ENCODE measurements at regions not wholly inside any gene's neighbourhood (a gene's known extent, or its start where the extent isn't known, plus 50 kb on each side); places are given as distances from the start of the nearest gene placed in this dataset.

DNA sequence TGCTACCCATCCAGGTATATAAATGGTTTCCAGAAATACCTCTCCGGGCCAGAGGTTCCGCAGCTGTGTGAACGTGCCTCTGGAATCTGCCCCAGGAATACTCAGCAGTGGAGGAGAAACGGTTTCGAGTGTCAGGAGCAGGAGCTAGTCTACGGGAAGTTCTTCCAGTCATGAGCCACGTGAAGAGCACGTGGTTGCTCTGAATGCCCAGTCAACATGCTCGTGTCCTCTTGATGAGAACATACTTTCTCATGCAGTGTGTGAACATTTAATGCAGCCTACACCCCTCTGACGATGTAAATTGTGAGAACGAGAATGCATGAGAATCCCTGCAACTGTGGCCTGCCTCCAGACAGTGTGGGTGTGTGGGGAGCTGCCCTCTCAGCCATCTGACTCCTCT, 277.0 kb upstream of the SHH start:
- DNase-seq = no peak

DNA sequence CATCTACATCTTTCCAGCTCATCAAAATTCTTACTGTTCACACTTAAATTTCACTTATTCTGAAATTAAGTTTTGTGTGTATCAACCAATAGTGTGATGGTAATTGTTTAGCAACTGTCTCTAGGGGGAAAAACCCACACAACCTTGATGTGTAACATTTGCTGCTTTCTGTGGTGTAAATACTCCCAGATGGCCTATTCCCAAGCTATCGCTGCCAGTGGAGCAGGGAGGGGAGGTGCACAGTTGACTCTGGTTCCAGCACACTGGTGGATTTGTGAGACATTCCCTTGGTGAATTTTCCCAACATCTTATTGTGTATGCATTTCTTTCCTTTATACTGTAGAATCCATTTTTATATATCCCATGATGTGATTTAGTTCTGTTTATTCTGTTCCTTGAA, 275.9 kb upstream of the SHH start:
- no peak for DNase-seq

DNA sequence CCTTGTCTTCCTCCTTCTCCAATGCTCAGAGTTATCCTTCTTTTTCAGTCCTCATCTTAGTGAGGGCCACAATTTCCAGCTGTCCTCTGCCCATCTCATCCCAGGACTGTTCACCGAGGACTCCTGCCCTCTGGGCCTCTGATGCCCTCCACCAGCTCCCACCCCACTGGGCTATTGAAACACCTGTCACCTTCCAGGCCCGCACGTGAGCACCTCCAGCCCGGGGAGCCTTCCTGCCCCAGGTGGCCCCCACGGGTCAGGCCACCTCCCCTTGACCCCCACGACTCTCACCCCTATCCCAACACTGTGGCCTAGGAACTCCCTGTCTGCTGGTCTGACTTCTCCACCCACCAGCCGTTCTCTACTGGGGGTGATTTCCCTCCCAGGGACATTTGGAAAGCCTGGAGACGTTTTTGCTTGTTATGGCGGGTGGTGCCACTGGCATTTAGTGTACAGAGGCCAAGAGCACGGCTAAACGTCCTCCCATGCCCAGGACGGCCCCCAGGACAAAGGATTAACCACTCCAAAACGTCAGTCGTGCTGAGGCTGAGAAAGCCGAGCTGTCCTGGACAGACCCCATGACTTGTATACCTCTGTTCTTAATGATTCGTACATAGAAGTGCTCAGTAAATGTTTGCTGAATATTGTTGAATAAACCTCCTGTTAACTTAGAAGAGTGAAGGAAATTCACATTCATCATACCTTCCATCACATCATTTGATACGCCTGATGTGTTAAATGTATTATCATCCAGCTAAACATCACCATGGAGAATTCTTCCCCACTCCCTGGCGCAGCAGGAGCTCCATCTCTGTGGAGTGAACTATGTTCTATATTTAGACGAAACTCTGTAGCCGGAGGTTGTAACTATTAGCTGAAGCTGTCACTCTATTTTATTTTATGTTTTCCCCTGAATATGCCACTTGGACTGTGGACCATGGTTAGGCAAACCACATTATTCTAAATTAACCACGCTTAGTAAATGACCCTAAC, 270.1 kb upstream of the SHH start:
- DNase-seq = no peak

DNA sequence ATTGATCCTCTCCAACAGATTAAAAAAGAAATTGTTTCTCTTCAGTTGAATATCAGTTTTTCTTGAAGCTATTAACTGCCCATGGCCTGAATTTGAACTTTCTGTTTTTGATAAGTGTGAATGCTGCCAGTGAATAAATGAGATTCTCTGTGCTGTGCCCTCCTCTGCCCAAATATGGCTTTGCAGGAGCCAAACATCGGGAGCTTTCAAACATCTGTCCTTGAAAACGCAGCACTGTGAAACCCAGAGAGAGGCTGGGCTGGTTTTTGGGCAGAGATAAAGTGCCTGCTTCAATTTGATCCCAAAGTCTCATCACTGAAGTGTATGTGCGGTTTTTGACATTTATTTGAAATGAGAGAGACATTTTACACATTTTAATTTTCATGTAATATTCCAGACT, 268.3 kb upstream of the SHH start:
- no peak for DNase-seq

DNA sequence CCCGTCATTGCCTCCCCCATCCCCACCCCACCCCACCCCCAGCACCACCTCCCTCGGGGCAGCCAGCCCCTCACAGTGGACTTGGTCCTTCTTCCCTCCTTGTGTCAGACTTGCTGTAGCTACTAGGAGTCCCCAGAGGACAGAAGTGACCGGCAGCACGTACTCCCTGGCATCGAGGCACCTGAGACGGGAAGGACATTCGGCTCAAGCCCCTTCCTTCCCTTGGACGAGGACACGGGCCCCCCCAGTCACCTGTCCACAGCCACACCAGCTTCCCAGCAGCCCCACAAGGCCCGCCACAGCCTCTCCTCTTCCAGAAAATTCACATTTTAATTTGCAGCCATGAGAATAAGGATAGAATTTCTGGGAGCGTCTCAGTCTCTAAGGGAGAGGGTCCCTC, 267.8 kb upstream of the SHH start:
- no peak for DNase-seq

DNA sequence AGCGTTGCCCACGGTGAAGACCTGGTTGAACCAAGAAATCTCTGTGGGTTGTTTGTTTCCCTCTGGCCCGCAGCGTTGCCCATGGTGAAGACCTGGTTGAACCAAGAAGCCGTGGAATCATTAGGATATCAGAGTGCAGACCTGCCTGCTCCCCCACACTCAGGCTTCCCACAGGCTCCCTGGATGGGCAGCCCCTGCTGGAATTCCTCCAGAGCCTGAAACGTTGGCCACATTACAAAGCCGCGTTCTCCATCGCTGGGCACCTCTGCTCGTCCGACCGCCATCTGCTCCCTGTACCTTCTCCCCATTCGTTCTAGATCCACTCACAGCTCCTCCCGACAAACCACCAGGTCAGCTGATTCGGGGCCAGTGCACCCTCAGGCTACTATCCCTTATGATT, 266.9 kb upstream of the SHH start:
- no peak for DNase-seq

DNA sequence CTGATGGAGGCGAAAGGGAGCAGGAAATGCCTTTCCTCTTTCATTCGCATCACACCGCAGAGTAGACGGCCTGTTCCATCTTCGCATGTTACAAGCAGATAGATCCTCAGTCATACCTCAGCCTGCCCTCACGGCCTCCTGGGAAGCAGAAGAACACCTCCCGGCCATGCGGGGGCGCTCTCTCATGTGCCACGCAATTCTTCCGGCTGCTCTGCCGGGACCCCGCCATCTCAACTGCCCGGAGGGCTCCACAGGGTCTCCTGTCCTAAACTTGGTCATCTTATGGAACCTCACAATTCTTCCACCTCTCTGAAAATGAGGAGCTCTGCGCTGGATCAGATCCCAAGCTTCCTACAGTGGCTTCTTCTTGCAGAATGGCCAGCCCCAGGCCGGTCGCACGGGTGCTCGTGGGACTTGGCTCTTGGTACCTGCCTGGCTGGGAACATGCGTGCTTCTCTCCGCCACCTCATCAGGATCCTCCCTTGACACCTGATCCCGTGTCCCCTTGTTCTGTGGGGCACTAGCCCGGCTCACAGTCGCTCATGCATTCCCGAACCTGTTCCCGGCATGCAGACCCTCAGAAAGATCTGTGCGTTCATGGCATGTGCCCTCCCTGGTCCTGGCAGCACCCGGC, 262.8 kb upstream of the SHH start:
- no peak for DNase-seq

DNA sequence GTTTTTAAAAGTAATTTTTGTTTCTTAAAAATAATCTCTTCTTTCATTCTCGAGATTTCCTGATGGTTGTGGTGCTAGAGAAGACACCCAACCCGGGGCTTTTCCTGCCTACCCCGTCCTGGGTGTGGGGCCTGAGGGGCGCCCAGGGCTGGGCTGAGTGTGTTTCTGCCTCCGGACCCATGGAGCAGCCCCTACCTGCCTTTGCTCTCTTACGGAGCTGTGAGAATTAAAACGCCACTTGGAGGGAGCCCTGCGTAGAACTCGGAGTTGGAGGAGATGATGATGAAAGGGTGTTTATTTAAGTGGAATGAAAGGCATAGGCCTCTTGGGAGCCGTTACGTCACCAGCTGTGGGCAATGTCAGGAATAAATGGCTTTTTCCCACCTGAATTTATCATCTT, 261.8 kb upstream of the SHH start:
- no peak for DNase-seq

DNA sequence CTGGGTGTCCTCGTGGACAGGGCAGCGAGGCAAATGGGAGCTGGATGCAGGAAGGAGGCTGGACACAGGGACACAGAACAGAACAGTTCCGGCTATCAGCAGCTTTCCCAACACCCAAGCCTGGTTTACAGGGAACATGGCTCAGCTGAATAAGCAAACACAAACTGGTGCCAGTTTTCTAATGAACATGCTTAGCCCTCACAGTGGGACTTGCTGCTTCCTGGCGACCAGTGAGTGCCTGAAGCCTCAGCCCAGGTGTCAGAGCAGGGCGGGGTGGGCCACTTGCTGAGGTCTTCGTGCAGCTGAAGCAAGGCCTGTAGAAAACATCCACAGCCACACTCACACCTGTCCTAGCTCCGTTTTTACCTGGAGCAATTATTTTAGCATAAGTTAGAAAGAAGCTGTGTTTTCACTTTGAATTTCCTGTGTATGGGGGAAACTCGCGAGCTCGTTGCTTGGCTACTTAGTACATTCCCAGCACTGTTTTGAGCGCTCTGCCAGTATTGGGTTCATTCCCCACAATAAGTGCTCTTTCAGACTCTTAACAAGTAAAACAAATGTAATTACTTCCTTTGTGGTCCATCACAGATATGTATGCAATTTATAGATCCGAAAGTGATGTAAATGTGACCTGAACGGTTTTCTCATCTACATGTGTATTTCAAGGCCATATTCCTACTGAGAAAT, 261.2 kb upstream of the SHH start:
- DNase-seq = no peak

DNA sequence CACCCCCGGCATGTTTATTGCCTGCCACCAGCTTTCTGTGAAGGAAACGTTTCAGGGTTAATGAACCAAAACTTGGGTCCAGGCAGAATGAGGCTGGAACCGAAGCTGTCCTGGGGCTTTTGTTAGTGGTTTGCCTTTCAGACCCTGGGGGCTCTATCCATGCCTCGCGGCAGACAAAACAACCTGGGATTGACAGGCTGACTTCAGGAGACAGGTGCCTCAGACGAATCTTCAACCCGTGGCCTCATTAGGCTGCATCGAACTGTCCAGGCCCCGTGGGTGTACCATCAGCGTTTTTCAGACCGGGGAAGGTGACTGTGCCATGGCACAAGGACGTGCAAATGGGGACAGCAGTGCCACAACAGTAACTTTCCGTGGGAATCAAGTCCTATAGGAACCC, 259.3 kb upstream of the SHH start:
- DNase-seq = no peak

DNA sequence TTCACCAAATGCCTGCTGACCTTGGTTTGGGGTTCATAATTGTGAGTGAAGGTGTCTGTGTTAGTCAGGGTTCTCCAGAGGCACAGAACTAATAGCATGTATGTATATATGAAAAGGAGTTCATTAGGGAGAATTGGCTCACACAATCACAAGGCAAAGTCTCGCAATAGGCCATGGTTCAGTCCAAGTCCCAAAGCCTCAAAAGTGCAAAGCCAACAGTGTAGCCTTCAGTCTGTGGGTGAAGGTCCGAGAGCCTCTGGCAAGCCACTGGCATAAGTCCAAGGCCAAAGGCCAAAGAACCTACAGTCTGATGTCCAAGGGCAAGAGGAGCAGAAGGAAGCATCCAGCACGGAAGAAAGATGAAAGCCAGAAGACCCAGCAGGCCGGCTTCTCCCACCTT, 257.6 kb upstream of the SHH start:
- no peak for DNase-seq

DNA sequence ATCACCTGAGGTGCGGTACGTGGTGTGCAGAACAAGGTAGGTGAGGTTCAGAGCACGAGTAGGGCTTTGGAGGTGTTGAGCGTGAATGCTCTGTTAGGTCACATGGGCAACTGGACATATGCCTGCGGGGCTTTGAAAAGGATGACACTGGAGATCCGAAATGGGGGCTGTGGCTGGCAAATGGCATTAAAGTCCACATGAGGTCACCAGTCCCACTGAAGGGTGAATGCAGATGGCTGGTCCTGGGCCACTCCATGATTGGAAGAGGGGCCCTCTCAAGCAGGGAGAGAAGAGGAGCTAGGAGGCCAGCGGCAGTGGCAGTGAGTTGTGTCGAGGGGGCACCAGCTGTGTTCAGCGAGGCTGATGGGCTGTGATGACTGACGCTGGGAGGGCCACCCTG, 254.9 kb upstream of the SHH start:
- DNase-seq = no peak

DNA sequence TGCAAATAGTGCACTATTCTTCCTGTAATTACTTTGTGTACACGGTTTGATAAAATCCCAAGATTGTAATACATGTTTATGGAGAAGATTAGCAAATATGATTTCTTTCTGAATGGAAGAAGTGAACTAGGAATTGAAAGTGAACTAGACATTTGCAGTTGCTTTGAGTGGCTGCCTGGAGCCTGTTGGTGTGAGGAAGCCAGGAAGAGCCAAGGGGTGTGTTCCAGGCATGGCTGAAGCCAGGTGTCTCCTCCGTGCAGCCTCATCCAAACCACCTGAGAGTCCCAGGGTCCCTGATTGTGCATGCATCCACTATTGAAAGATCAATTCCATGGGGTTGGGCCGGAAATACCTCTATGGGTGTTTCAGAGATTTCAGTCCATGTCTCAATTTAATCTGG, 253.1 kb upstream of the SHH start:
- DNase-seq = no peak

DNA sequence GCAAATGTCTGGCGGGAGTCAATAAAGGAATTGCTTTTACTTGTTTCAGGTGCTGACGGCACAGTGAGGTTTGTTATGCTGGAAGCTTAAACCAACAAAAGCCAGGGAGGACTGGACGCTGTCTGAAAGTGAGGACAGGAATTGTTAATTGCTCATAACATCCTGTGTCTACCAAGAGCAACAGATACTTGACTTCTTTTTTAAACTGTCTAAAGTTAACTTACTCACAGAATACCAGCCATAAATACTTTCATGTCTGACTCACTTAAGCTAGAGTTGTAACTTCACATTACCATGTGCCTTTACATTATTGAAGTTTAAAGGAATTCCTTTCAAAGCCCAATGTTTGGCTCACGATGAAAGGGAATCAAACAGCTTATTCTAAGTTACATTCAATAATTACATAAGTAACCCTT, 252.7 kb upstream of the SHH start:
- no peak for DNase-seq

DNA sequence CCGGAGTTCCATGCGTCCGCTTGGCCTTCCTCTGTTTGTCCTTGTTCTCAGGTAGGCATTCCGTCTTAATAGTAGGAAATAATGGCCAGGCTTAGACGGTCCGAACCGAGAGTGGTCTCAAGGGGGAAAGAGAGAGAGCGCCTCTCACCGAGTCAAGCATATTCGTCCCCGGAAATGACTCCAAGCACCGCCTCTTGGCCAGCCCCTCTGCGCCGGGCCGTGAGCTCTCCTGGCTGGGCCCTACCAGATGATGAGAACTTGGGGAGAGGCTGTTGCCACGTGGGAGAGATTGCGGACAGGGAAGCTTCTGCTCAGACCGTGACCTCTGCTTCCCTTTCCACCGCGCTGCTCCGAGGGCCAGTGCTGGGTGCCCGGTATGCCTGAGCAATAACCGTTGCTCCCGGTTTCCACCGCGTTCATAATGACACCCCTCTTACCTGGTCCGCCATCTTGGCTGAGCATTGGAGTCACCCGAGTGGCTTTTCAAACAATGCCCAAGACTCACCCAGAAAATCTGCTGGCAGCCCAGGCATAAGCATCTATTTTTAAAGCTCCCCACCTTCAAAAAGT, 251.1 kb upstream of the SHH start:
- DNase-seq = no peak

DNA sequence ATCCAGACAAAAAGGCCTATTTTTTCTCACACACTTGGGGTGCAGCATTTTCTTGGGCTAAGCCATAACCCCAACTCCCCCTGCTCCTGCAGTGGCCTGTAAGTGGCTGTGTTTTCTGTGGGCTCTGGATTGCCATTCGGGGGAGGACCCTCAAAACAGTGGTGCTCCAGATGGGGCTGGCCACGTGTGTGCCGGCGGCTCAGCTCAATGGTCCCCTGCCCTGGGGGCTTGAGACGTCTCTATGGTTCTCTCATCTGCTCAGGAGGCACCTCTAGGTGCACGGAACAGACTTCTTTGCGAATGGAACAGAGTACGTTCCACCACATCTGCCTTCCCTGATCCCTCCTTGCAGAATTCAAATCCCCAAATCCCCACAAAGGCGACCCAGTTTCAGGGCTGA, 250.0 kb upstream of the SHH start:
- DNase-seq = no peak

DNA sequence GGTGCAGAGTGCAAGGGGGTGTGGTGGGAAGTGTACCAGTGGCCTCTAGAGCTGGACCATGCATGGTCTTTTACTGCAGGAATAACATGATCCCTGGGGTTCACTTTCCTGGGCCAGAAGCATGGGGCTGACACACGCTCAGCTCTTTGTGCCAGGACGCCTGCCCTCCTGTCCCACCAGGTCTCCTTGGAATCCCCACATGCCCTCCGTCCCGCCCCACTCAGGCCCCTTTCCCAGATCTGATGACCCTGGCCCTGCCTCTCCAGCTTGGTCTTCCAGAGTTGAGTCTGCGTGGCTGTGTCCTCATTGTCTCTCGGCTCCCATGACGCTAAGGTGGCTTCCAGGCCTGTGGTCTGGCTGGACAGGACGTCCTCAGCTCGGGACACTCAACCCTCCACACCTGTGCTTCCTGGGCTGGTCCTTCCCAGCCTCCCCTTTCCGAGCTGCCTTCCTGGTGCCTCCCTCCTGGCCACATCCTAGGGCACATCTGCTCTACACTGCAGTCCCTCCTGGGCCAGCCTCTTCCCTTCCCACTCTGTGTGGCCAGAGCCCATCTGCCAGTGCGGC, 249.5 kb upstream of the SHH start:
- no peak for DNase-seq

DNA sequence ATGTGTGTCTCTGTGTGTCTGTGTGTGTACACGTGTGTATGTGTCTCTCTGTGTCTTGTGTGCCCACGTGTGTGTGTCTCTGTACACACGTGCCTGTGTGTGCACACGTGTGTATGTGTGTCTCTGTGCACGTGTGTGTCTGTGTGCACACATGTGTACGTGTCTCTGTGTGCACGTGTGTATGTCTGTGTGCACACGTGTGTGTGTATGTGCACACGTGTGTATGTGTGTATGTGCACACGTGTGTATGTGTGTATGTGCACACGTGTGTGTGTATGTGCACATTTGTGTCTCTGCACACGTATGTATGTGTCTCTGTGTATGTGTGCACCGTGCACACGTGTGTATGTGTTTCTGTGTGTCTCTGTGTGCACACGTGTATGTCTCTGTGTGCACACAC, 248.7 kb upstream of the SHH start:
- no peak for DNase-seq

DNA sequence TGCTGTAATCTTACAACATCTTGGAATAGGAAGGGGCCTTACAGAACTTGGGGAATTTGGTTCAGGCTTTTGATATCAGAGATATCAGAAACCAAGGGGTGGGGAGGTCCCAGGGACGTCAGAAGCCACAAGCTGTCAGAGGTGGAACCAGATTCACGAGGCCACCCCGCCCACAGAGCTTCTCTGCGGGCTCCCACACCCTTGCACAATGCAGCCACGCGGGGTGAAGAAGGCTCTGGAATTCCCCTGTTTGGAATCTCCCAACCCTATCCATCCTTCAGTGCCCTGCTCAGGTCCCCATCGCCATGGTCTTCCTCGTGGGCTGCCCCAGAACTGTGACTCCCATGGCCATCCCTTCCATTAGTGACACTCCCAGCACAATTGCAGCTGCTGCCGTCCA, 247.1 kb upstream of the SHH start:
- DNase-seq = no peak

DNA sequence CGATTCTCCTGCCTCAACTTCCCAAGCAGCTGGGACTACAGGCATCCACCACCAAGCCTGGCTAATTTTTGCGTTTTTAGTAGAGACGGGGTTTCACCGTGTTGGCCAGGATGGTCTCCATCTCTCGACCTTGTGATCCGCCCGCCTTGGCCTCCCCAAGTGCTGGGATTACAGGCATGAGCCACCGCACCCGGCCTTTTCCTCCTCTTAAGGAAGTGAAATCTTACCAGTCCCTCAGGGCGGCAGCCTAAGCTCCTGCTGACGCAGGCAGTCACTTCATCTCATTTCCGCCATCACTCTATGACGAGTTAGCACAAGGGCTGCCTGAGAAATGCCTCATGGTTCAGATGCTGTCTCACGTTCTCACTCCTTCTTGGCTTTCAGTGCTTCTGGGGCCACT, 246.0 kb upstream of the SHH start:
- DNase-seq = no peak

DNA sequence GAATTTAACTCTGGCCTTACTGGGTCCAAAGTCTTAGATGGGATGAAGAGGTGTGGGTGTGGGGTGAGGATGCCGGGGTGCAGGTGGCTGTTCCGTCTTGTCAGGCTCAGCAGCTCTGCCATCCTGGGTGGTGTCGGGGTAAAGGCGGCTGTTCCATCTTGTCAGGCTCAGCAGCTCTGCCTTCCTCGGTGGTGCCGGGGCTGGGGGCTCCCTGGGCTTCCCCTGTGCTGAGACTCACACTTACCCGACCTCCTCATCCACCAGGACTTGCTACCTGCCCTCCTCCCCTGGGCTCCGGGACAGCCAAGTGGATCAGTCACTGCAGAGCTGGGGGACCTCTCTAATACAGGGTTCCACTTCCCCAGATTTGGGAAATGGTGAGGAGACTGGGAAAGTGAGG, 244.3 kb upstream of the SHH start:
- no peak for DNase-seq

DNA sequence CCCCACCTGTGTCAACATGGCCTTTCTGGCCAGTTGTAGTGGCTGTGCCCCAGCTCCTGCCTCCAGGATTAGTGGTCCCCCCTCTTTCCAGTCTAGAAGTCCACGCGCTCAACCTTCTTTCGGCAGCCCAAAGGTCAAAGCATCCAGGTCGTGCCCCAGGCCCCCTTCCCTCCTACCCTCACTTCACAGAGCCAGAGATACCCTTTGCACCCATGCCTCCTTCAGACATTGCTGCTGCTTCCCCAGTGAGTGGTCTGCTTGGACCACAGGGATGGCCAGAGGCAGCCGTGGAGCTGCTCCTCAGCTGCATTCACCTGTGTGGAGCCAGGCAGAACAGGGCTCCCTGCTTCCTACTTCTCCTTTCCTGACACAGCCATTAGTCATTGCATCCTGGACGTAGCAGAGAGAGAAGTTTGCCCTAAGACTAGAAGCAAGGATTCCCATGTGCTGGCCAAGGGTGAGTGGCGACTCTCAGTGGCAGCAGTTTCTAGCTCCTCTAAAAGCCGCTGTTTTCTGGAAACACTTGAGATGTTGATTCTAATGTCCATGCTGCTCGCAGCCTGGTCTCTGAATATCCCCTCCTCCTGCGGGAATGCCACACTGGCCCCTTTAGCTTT, 243.1 kb upstream of the SHH start:
- DNase-seq = no peak

DNA sequence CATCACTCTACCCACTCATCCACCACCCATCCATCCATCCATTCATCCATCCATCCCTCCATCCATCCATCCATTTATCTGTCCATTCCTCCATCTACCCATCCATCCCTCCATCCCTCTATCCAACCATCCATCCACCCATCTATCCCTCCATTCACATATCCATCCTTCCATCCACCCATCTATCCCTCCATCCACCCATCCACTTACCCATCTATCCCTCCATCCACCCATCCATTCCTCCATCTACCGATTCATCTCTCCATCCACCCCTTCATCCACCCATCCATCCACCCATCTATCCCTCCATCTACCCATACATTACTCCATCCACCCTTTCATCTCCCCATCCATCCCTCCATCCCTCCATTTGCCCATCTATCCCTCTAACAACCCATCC, 239.6 kb upstream of the SHH start:
- no peak for DNase-seq

All from NCI-H2081 (cell line).